ENCODE measurements at regions not wholly inside any gene's neighbourhood (a gene's known extent, or its start where the extent isn't known, plus 50 kb on each side); places are given as distances from the start of the nearest gene placed in this dataset.

- no peak for DNase-seq (ENCODE audit: low read depth)
These were observed 215.6 kb upstream of the PPARGC1A start for GRCh38 chr4:24105327-24106038.

GRCh38 chr4:24104158-24104565 lies 214.3 kb upstream of the PPARGC1A start:
- DNase-seq (ENCODE audit: low read depth) = no peak

GRCh38 chr4:24103434-24104157 lies 213.7 kb upstream of the PPARGC1A start:
- DNase-seq (ENCODE audit: low read depth) = no peak

GRCh38 chr4:24102621-24103020 lies 212.8 kb upstream of the PPARGC1A start:
- DNase-seq (ENCODE audit: low read depth) = no peak

GRCh38 chr4:24096603-24097002 lies 206.8 kb upstream of the PPARGC1A start:
- no peak for DNase-seq (ENCODE audit: low read depth)

- DNase-seq (ENCODE audit: low read depth) = no peak
These were observed 204.9 kb upstream of the PPARGC1A start for GRCh38 chr4:24094726-24095125.

GRCh38 chr4:24093446-24093845 lies 203.6 kb upstream of the PPARGC1A start:
- no peak for DNase-seq (ENCODE audit: low read depth)

- no peak for DNase-seq (ENCODE audit: low read depth)
These were observed 201.9 kb upstream of the PPARGC1A start for GRCh38 chr4:24091639-24092233.

GRCh38 chr4:24089851-24090534 lies 200.1 kb upstream of the PPARGC1A start:
- DNase-seq (ENCODE audit: low read depth) = no peak

- no peak for DNase-seq (ENCODE audit: low read depth)
These were observed 191.0 kb upstream of the PPARGC1A start for GRCh38 chr4:24080871-24081270.

- no peak for DNase-seq (ENCODE audit: low read depth)
These were observed 188.6 kb upstream of the PPARGC1A start for GRCh38 chr4:24078347-24078962.

- DNase-seq (ENCODE audit: low read depth) = no peak
These were observed 187.0 kb upstream of the PPARGC1A start for GRCh38 chr4:24076811-24077210.

- no peak for DNase-seq (ENCODE audit: low read depth)
These were observed 184.1 kb upstream of the PPARGC1A start for GRCh38 chr4:24073948-24074347.

- no peak for DNase-seq (ENCODE audit: low read depth)
These were observed 181.9 kb upstream of the PPARGC1A start for GRCh38 chr4:24071612-24072372.

- DNase-seq (ENCODE audit: low read depth) = no peak
These were observed 180.3 kb upstream of the PPARGC1A start for GRCh38 chr4:24070117-24070516.

GRCh38 chr4:24067367-24068193 lies 177.7 kb upstream of the PPARGC1A start:
- no peak for DNase-seq (ENCODE audit: low read depth)

GRCh38 chr4:24065974-24066373 lies 176.1 kb upstream of the PPARGC1A start:
- no peak for DNase-seq (ENCODE audit: low read depth)

- no peak for DNase-seq (ENCODE audit: low read depth)
These were observed 173.9 kb upstream of the PPARGC1A start for GRCh38 chr4:24063731-24064130.

- DNase-seq (ENCODE audit: low read depth) = no peak
These were observed 171.1 kb upstream of the PPARGC1A start for GRCh38 chr4:24060932-24061331.

GRCh38 chr4:24059839-24060238 lies 170.0 kb upstream of the PPARGC1A start:
- no peak for DNase-seq (ENCODE audit: low read depth)
